ENCODE measurements at regions not wholly inside any gene's neighbourhood (a gene's known extent, or its start where the extent isn't known, plus 50 kb on each side); places are given as distances from the start of the nearest gene placed in this dataset.

- Histone ChIP-seq H3K27ac (no peak overlapping the region), H3K9me3 (no peaks in the 10 kb centered on the region), H3K27me3 (ENCODE audit: insufficient read depth in 3 of 3, low read length in 2 of 3) (no peaks in the 10 kb centered on the region), H3K4me1 (no peaks in the 10 kb centered on the region), H3K36me3 (ENCODE audit: insufficient read depth in 1 of 2, low read depth in 1 of 2) (no peaks in the 10 kb centered on the region), H3K4me3 (no peak overlapping the region)
- no peak for DNase-seq
- 89 to 90% (median 89%) methylated on average over 4 of the region's 4 CpGs for WGBS, 3 donors
- ATAC-seq: no peak
- no peak for TF ChIP-seq CTCF (IDR thresholded peaks at IDR 0.05)
- intact Hi-C loops (cut with DNase I): no loop called here
These were observed 122.6 kb downstream of the OLIG3 start for GRCh38 chr6:137371634-137372016.

- no peak for TF ChIP-seq CTCF (IDR thresholded peaks at IDR 0.05)
- Histone ChIP-seq H3K4me3 (no peak overlapping the region), H3K27ac (no peak overlapping the region), H3K36me3 (ENCODE audit: insufficient read depth in 1 of 2, low read depth in 1 of 2) (no peaks in the 10 kb centered on the region), H3K4me1 (no peaks in the 10 kb centered on the region), H3K9me3 (no peaks in the 10 kb centered on the region), H3K27me3 (ENCODE audit: insufficient read depth in 3 of 3, low read length in 2 of 3) (no peaks in the 10 kb centered on the region)
- DNase-seq: no peak
- WGBS, 3 donors: 64 to 74% (median 69%) methylated on average over 2 of the region's 2 CpGs
- no peak for ATAC-seq
- intact Hi-C loops (cut with DNase I): no loop called here
These were observed 123.1 kb downstream of the OLIG3 start for GRCh38 chr6:137370871-137371633.

GRCh38 chr6:137369136-137369535 is 125.1 kb downstream of the OLIG3 start:
- 45 to 53% (median 46%) methylated on average over 1 of the region's 1 CpG for WGBS, 3 donors
- no peak for ATAC-seq
- DNase-seq: no peak
- Histone ChIP-seq H3K9me3 (no peaks in the 10 kb centered on the region), H3K4me3 (no peak overlapping the region), H3K36me3 (ENCODE audit: insufficient read depth in 1 of 2, low read depth in 1 of 2) (no peaks in the 10 kb centered on the region), H3K4me1 (no peaks in the 10 kb centered on the region), H3K27me3 (ENCODE audit: insufficient read depth in 3 of 3, low read length in 2 of 3) (no peaks in the 10 kb centered on the region), H3K27ac (no peak overlapping the region)
- intact Hi-C loops (cut with DNase I): no loop called here
- no peak for TF ChIP-seq CTCF (IDR thresholded peaks at IDR 0.05)

- TF ChIP-seq CTCF (IDR thresholded peaks at IDR 0.05): no peak
- Histone ChIP-seq H3K27me3 (ENCODE audit: insufficient read depth in 3 of 3, low read length in 2 of 3) (no peaks in the 10 kb centered on the region), H3K9me3 (no peaks in the 10 kb centered on the region), H3K36me3 (ENCODE audit: insufficient read depth in 1 of 2, low read depth in 1 of 2) (no peaks in the 10 kb centered on the region), H3K4me3 (no peak overlapping the region), H3K27ac (no peak overlapping the region), H3K4me1 (no peaks in the 10 kb centered on the region)
- DNase-seq (no peak), ATAC-seq (no peak)
- intact Hi-C loops (cut with DNase I): no loop called here
- WGBS, 3 donors: 78 to 81% (median 80%) methylated on average over 14 of the region's 14 CpGs
These were observed 128.3 kb downstream of the OLIG3 start for GRCh38 chr6:137365707-137366437.
